GM12873 (cell line): ENCODE measurements at regions not wholly inside any gene's neighbourhood (a gene's known extent, or its start where the extent isn't known, plus 50 kb on each side); places are given as distances from the start of the nearest gene placed in this dataset.

Experiments
- TF ChIP-seq, protein P1 (sequence below): IDR thresholded peaks from 2 replicates; pipeline ENCODE4 v1.5.1; 2012; ENCODE audit warnings: low read depth, mild to moderate bottlenecking, moderate library complexity, low read length, control low read depth; ENCODE audit not compliant: insufficient read depth; ENCODE audit errors: missing control alignments

- TF ChIP-seq, protein P1, sequence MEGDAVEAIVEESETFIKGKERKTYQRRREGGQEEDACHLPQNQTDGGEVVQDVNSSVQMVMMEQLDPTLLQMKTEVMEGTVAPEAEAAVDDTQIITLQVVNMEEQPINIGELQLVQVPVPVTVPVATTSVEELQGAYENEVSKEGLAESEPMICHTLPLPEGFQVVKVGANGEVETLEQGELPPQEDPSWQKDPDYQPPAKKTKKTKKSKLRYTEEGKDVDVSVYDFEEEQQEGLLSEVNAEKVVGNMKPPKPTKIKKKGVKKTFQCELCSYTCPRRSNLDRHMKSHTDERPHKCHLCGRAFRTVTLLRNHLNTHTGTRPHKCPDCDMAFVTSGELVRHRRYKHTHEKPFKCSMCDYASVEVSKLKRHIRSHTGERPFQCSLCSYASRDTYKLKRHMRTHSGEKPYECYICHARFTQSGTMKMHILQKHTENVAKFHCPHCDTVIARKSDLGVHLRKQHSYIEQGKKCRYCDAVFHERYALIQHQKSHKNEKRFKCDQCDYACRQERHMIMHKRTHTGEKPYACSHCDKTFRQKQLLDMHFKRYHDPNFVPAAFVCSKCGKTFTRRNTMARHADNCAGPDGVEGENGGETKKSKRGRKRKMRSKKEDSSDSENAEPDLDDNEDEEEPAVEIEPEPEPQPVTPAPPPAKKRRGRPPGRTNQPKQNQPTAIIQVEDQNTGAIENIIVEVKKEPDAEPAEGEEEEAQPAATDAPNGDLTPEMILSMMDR, result no peak
Observed at GRCh38 chr2:11963966-11964365, 217.5 kb downstream of the LPIN1 start.

GRCh38 chr2:11967946-11968465 lies 221.6 kb downstream of the LPIN1 start:
- TF ChIP-seq, protein P1, result no peak

- TF ChIP-seq, protein P1, result no peak
Observed at GRCh38 chr2:11968521-11968920, 222.1 kb downstream of the LPIN1 start.

- TF ChIP-seq, protein P1, result no peak
Observed at GRCh38 chr2:11969774-11970173, 223.3 kb downstream of the LPIN1 start.

DNA sequence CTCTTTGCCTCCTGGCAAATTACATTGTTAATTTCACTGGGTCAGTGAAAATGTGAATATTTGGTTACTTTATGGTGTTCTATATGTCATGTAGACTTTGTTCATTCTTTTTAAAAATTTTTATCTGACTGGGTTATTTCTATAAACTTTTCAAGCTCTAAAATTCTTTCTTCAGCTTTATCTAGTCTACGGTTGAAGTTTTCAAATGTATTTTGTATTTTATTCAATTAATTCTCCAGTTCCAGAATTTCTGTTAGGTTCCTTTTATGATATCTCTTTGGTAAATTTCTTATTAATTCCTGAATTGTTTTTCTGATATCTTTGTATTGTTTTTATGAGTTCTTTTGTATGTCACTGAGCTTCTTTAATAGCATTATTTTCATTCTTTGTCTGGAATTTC lies 228.1 kb downstream of the LPIN1 start:
- TF ChIP-seq, protein P1, result no peak

- TF ChIP-seq, protein P1, result no peak
Observed at GRCh38 chr2:11975373-11975772, 228.9 kb downstream of the LPIN1 start.

- TF ChIP-seq, protein P1, result no peak
Observed at GRCh38 chr2:11976073-11976472, 229.6 kb downstream of the LPIN1 start.
